Activated T-helper 17 cell treated with anti-CD3 and anti-CD28 coated beads, Interleukin-2, amount 50 U/mL, for 72 hours (primary cell): ENCODE measurements at regions not wholly inside any gene's neighbourhood (a gene's known extent, or its start where the extent isn't known, plus 50 kb on each side); places are given as distances from the start of the nearest gene placed in this dataset.
A peak's percentile ranks its signal among the peaks of the same experiment; 100 is the strongest.

ENCODE experiments used
- ATAC-seq: fragments of 150-1000 bp; cut with Tn5 transposase; replicated peaks from 2 replicates; pipeline ENCODE4 v1.10.0; 2021; ENCODE audit warnings: mild to moderate bottlenecking, moderate library complexity
- H3K27ac Mint-ChIP-seq: one replicate; pipeline ENCODE4 v1.8.0; 2022; ENCODE audit warnings: mixed read lengths
- H3K27me3 Mint-ChIP-seq: one replicate; pipeline ENCODE4 v1.8.0; 2022; ENCODE audit warnings: mixed read lengths
- H3K36me3 Mint-ChIP-seq: one replicate; pipeline ENCODE4 v1.8.0; 2022; ENCODE audit warnings: low read depth, mild to moderate bottlenecking, mixed read lengths
- H3K4me1 Mint-ChIP-seq: one replicate; pipeline ENCODE4 v1.8.0; 2022; ENCODE audit warnings: mixed read lengths
- H3K4me3 Mint-ChIP-seq: one replicate; pipeline ENCODE4 v1.8.0; 2022; ENCODE audit warnings: mild to moderate bottlenecking, mixed read lengths
- H3K9me3 Mint-ChIP-seq: one replicate; pipeline ENCODE4 v1.8.0; 2022; ENCODE audit warnings: mixed read lengths

DNA sequence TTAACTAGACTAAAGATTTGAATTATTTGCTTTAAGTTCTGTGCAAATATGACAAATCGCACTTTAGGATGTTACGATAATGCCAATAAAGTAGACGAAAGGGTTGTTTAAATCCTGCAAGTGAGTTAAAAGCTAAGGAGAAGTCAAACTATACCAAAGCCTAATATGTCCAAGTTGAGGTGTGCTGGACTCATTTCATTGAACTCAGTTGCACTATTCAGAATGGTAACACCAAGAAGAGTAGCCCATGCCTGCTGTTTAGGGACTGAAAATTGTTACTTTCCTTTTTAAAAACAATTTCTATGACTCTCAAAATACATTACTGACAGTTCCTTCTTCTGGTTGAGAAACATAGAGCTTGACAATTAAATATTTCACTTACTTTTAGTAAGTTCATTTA, 766.3 kb downstream of the DNAJB9 start:
- Mint-ChIP-seq H3K36me3 (no peaks in the 10 kb centered on the region), H3K9me3 (no peaks in the 10 kb centered on the region), H3K27me3 (no peaks in the 10 kb centered on the region), H3K4me1 (no peaks in the 10 kb centered on the region), H3K27ac (no peak overlapping the region), H3K4me3 (no peak overlapping the region)
- no peak for ATAC-seq

- H3K27me3 Mint-ChIP-seq = no peaks in the 10 kb centered on the region
- H3K27ac Mint-ChIP-seq = no peak overlapping the region
- H3K4me1 Mint-ChIP-seq = no peaks in the 10 kb centered on the region
- no peak overlapping the region for H3K4me3 Mint-ChIP-seq
- no peaks in the 10 kb centered on the region for H3K36me3 Mint-ChIP-seq
- H3K9me3 Mint-ChIP-seq = no peaks in the 10 kb centered on the region
- no peak for ATAC-seq
These were observed 766.9 kb downstream of the DNAJB9 start for GRCh38 chr7:109336531-109336930.

- Mint-ChIP-seq H3K27me3 (no peaks in the 10 kb centered on the region), H3K36me3 (no peaks in the 10 kb centered on the region), H3K9me3 (no peaks in the 10 kb centered on the region), H3K4me3 (no peak overlapping the region), H3K4me1 (no peaks in the 10 kb centered on the region), H3K27ac (no peak overlapping the region)
- ATAC-seq = no peak
These were observed 774.0 kb downstream of the DNAJB9 start for GRCh38 chr7:109343678-109344077.

DNA sequence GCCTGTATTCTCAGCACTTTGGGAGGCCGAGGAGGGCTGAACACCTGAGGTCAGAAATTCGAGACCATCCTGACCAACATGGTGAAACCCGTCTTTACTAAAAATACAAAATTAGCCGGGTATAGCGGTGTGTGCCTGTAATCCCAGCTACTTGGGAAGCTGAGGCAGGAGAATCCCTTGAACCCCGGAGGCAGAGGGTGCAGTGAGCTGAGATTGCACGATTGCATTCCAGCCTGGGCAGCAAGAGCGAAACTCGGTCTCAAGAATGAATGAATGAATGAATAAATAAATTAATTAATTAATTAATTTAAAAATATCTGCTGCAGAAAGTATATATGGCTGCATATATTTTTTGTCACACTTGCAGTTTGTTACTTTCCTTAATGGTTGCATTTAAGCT, 781.8 kb downstream of the DNAJB9 start:
- H3K4me1 Mint-ChIP-seq = no peaks in the 10 kb centered on the region

GRCh38 chr7:109354000-109354399, 784.3 kb downstream of the DNAJB9 start:
- peaks cover 2% of the 10 kb centered on the region for H3K9me3 Mint-ChIP-seq
- ATAC-seq = no peak
- no peaks in the 10 kb centered on the region for H3K36me3 Mint-ChIP-seq
- no peaks in the 10 kb centered on the region for H3K27me3 Mint-ChIP-seq
- no peak overlapping the region for H3K4me3 Mint-ChIP-seq
- H3K27ac Mint-ChIP-seq = no peak overlapping the region
- H3K4me1 Mint-ChIP-seq = no peaks in the 10 kb centered on the region

More for the DNA sequence above, 781.8 kb downstream of the DNAJB9 start:
- ATAC-seq = no peak
- Mint-ChIP-seq H3K27me3 (no peaks in the 10 kb centered on the region), H3K27ac (no peak overlapping the region), H3K9me3 (no peaks in the 10 kb centered on the region), H3K4me3 (no peak overlapping the region), H3K36me3 (no peaks in the 10 kb centered on the region)

DNA sequence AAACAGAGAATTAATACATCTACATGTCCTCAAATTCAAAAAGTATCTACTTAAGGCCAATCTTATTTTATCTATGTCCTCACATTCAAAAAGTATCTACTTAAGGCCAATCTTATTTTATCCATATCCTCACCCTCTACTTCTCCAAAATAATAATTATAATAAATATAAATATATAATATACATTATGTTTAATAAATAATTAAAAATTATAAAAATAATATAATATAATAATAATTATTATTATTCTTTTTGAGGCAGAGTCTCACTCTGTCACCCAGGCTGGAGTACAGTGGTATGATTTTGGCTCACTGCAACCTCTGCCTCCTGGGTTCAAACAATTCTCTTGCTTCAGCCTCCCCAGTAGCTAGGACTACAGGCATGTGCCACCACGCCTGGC, 784.9 kb downstream of the DNAJB9 start:
- H3K4me1 Mint-ChIP-seq = no peaks in the 10 kb centered on the region
- H3K27me3 Mint-ChIP-seq = no peaks in the 10 kb centered on the region
- no peak overlapping the region for H3K4me3 Mint-ChIP-seq
- no peak overlapping the region for H3K27ac Mint-ChIP-seq
- ATAC-seq = no peak
- H3K36me3 Mint-ChIP-seq = no peaks in the 10 kb centered on the region
- H3K9me3 Mint-ChIP-seq = peaks cover 4% of the 10 kb centered on the region

DNA sequence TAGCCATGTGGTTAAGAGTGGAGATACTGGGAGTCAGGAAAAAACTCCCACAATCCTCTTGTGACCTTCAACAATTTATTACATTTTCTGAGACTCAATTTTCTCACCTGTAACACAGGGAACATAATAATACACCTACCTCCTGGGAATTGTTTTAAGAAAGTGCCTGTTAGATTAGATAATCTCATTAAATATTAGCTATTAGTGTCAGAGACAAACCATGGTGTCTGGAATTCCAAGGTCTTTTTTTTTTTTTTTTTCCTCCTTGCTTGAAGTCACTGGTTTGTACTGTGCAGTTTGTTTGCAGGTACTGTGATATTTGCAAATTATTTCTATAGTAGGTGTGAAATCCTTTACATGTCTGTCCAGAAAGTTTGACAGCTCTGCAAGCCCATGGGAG, 806.1 kb downstream of the DNAJB9 start:
- Mint-ChIP-seq H3K9me3 (peaks cover 8% of the 10 kb centered on the region), H3K36me3 (no peaks in the 10 kb centered on the region), H3K4me3 (no peak overlapping the region), H3K27me3 (no peaks in the 10 kb centered on the region), H3K27ac (no peak overlapping the region), H3K4me1 (no peaks in the 10 kb centered on the region)
- ATAC-seq = no peak

DNA sequence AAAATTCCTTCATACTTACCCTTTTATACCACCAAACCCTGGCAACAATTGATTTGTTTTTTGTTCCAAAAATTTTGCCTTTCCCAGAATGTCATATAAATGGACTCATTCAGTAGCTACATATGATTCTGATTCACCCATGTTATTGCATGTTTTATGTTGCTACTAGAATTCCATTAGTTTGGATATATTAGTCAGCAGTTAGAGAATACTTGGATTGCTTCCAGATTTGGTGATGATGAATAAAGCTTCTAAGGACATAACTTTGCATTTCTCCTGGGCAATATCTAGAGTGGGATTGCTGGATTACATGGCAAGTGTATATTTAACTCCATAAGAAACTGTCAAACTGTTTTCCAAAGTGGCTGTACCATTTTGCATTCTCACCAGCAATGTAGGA, 806.9 kb downstream of the DNAJB9 start:
- Mint-ChIP-seq H3K27ac (no peak overlapping the region), H3K27me3 (no peaks in the 10 kb centered on the region), H3K36me3 (no peaks in the 10 kb centered on the region), H3K9me3 (peaks cover 8% of the 10 kb centered on the region), H3K4me1 (no peaks in the 10 kb centered on the region), H3K4me3 (no peak overlapping the region)
- no peak for ATAC-seq

DNA sequence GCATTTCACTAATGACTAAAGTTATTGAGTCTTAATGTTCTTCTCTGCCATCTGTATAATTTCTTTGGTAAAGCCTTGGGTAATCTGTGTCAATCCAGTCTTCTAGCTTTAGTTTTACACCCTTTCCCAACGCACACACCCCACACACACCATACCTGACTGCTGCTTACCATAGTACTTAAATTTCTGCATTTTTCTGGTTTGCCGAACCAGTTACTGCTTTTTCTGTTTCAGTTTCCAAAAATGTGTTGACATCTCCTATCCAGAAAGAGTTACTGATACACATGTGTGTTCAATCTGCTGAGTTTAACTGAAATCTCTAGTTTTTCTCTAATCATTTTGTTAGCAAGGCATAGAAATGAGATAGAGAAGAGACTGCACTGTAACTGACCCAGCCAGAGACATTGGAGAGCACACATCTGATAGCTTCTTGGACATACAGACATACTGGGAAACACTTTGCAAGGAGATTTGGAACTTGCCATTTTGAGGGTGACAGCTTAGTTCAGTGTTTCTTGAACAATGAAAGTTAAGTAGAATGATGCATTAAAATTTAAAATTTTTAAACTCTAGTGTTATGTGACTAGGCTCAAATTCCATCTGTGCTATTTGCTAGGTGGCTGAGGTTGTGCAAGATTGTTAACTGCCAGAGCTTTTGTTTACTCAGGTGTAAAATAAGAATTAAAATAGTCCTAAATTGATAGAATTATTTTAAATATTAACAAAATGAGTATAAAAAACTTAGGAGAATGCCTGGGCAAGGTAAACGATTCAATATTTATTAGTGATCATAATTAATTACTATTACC, 807.6 kb downstream of the DNAJB9 start:
- Mint-ChIP-seq H3K9me3 (peaks cover 8% of the 10 kb centered on the region), H3K27ac (no peak overlapping the region), H3K4me3 (no peak overlapping the region), H3K36me3 (no peaks in the 10 kb centered on the region), H3K4me1 (no peaks in the 10 kb centered on the region), H3K27me3 (no peaks in the 10 kb centered on the region)
- ATAC-seq = no peak

- Mint-ChIP-seq H3K4me3 (no peak overlapping the region), H3K27me3 (no peaks in the 10 kb centered on the region), H3K9me3 (peaks cover 3% of the 10 kb centered on the region), H3K27ac (no peak overlapping the region), H3K4me1 (no peaks in the 10 kb centered on the region), H3K36me3 (no peaks in the 10 kb centered on the region)
- ATAC-seq = no peak
These were observed 817.3 kb downstream of the DNAJB9 start for GRCh38 chr7:109386959-109387358.

DNA sequence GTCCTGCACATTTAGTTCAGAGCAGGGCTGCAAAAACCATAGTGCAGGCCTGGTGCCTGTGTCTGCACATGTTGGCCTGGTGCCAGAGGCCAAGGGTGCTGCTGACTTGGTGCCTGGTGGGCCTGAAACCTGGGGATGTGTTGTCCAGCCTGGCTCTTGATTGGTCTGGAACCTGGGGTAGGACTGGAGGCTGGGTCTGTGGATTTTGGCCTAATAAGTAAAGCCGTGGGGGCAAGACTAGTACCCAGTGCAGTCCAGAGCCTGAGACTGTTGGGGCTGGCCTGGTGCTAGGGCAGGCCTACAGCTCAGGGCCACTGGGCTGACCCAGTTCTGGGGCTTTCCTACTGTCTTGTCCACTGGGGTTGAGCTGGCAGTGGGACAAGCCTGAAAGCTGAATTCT, 817.9 kb downstream of the DNAJB9 start:
- Mint-ChIP-seq H3K4me1 (no peaks in the 10 kb centered on the region), H3K27ac (no peak overlapping the region), H3K27me3 (no peaks in the 10 kb centered on the region), H3K4me3 (no peak overlapping the region), H3K9me3 (peaks cover 1% of the 10 kb centered on the region), H3K36me3 (no peaks in the 10 kb centered on the region)
- ATAC-seq = peak; percentile 16

GRCh38 chr7:109391240-109391639, 821.6 kb downstream of the DNAJB9 start:
- H3K27me3 Mint-ChIP-seq = no peaks in the 10 kb centered on the region
- H3K36me3 Mint-ChIP-seq = no peaks in the 10 kb centered on the region
- no peak for ATAC-seq
- H3K4me3 Mint-ChIP-seq = no peak overlapping the region
- H3K9me3 Mint-ChIP-seq = no peaks in the 10 kb centered on the region
- H3K4me1 Mint-ChIP-seq = no peaks in the 10 kb centered on the region
- H3K27ac Mint-ChIP-seq = no peak overlapping the region

GRCh38 chr7:109402107-109402506, 832.4 kb downstream of the DNAJB9 start:
- no peaks in the 10 kb centered on the region for H3K27me3 Mint-ChIP-seq
- no peak overlapping the region for H3K27ac Mint-ChIP-seq
- H3K9me3 Mint-ChIP-seq = no peaks in the 10 kb centered on the region
- H3K4me3 Mint-ChIP-seq = no peak overlapping the region
- ATAC-seq = no peak
- no peaks in the 10 kb centered on the region for H3K36me3 Mint-ChIP-seq
- H3K4me1 Mint-ChIP-seq = no peaks in the 10 kb centered on the region

DNA sequence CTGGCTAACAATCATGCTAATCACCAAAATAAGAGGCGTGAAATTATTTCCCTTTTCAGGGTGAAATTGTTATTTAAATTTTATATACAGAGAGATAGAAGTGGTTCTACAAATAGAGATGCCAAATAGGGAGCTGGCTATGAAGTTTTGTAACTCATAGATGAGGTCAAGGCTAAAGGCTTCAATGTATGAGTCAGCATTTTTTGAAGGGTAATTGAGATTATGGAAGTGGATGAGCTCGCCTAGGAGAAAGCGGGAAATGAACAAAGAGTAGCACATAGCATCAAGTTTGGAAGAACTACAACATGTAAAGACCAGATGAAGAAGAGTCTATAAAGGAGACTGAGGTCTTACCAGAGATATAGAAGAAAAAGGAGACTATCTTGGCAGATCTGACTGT, 838.1 kb downstream of the DNAJB9 start:
- no peak overlapping the region for H3K4me3 Mint-ChIP-seq
- H3K36me3 Mint-ChIP-seq = no peaks in the 10 kb centered on the region
- peaks cover 4% of the 10 kb centered on the region for H3K9me3 Mint-ChIP-seq
- no peaks in the 10 kb centered on the region for H3K4me1 Mint-ChIP-seq
- H3K27ac Mint-ChIP-seq = no peak overlapping the region
- no peaks in the 10 kb centered on the region for H3K27me3 Mint-ChIP-seq
- no peak for ATAC-seq

DNA sequence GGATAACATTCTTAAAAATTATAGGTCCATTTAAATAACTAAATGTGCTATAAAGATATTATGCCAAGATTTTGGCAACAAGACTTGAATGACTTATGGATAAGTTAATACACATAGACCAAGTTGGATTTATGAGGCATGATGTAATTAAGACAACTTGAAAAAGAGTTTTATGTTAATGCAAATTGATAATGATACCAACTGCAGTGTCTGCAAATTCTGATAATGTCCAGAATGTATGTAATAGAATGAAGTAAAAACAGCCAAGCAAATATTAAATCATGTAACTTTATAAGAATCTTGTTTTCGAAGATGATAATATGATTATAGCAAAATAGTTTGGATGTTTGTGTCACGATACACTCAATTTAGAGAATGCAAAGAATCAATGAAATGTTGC, 868.3 kb downstream of the DNAJB9 start:
- no peak overlapping the region for H3K27ac Mint-ChIP-seq
- no peaks in the 10 kb centered on the region for H3K36me3 Mint-ChIP-seq
- no peaks in the 10 kb centered on the region for H3K27me3 Mint-ChIP-seq
- H3K4me1 Mint-ChIP-seq = no peaks in the 10 kb centered on the region
- H3K9me3 Mint-ChIP-seq = peaks cover 4% of the 10 kb centered on the region
- H3K4me3 Mint-ChIP-seq = no peak overlapping the region
- ATAC-seq = no peak

GRCh38 chr7:109449760-109450159, 880.1 kb downstream of the DNAJB9 start:
- Mint-ChIP-seq H3K36me3 (no peaks in the 10 kb centered on the region), H3K4me3 (no peak overlapping the region), H3K9me3 (peaks cover 10% of the 10 kb centered on the region), H3K27me3 (no peaks in the 10 kb centered on the region), H3K4me1 (no peaks in the 10 kb centered on the region), H3K27ac (no peak overlapping the region)
- ATAC-seq = no peak
